Activated CD4-positive, alpha-beta T cell treated with anti-CD3 and anti-CD28 coated beads for 24 hours (primary cell): ENCODE measurements at regions not wholly inside any gene's neighbourhood (a gene's known extent, or its start where the extent isn't known, plus 50 kb on each side); places are given as distances from the start of the nearest gene placed in this dataset.

Experiments
- DNase-seq, 2 donors: peaks; one replicate each; pipeline ENCODE4 v3.0.0-alpha.2; 2020; ENCODE audit warnings: low read depth in 2 of 2

GRCh38 chr4:137635108-137635507, 102.8 kb upstream of the PCDH18 start:
- DNase-seq, result no peak

GRCh38 chr4:137632842-137633241, 100.5 kb upstream of the PCDH18 start:
- no peak for DNase-seq

GRCh38 chr4:137631605-137632004, 99.3 kb upstream of the PCDH18 start:
- DNase-seq, result no peak

GRCh38 chr4:137630252-137630651, 98.0 kb upstream of the PCDH18 start:
- no peak for DNase-seq

- DNase-seq, result no peak
Observed at GRCh38 chr4:137627739-137628460, 95.6 kb upstream of the PCDH18 start.

- no peak for DNase-seq
Observed at GRCh38 chr4:137626942-137627738, 94.8 kb upstream of the PCDH18 start.

- DNase-seq, result no peak
Observed at GRCh38 chr4:137623013-137623412, 90.7 kb upstream of the PCDH18 start.

- no peak for DNase-seq
Observed at GRCh38 chr4:137621056-137621455, 88.8 kb upstream of the PCDH18 start.

- DNase-seq, result no peak
Observed at GRCh38 chr4:137614491-137614890, 82.2 kb upstream of the PCDH18 start.

- no peak for DNase-seq
Observed at GRCh38 chr4:137611998-137612700, 79.9 kb upstream of the PCDH18 start.

GRCh38 chr4:137610960-137611359, 78.7 kb upstream of the PCDH18 start:
- DNase-seq, result no peak

GRCh38 chr4:137609718-137610430, 77.6 kb upstream of the PCDH18 start:
- no peak for DNase-seq

- no peak for DNase-seq
Observed at GRCh38 chr4:137608085-137608484, 75.8 kb upstream of the PCDH18 start.

- no peak for DNase-seq
Observed at GRCh38 chr4:137602436-137602835, 70.1 kb upstream of the PCDH18 start.

- no peak for DNase-seq
Observed at GRCh38 chr4:137601934-137602333, 69.6 kb upstream of the PCDH18 start.

- no peak for DNase-seq
Observed at GRCh38 chr4:137599734-137600133, 67.4 kb upstream of the PCDH18 start.

GRCh38 chr4:137597752-137598430, 65.6 kb upstream of the PCDH18 start:
- no peak for DNase-seq

- DNase-seq, result no peak
Observed at GRCh38 chr4:137587796-137588195, 55.5 kb upstream of the PCDH18 start.

GRCh38 chr4:137583671-137584070, 51.4 kb upstream of the PCDH18 start:
- no peak for DNase-seq
